ENCODE measurements at regions not wholly inside any gene's neighbourhood (a gene's known extent, or its start where the extent isn't known, plus 50 kb on each side); places are given as distances from the start of the nearest gene placed in this dataset.

GRCh38 chr9:28464481-28465216 is 891.4 kb upstream of the C9orf72 start:
- Histone ChIP-seq H3K9me3 (ENCODE audit: low read length) (no peaks in the 10 kb centered on the region), H3K79me2 (ENCODE audit: insufficient read depth, low read length) (no peaks in the 10 kb centered on the region), H3K4me2 (ENCODE audit: low read depth, low read length) (no peak overlapping the region), H3K27me3 (ENCODE audit: control insufficient read depth in 1 of 2, insufficient read depth in 2 of 2, low read length in 2 of 2) (no peaks in the 10 kb centered on the region), H3K36me3 (replicated peaks in 1 of 2; ENCODE audit: control insufficient read depth in 1 of 2, insufficient read depth in 2 of 2, low read length in 2 of 2) (no peaks in the 10 kb centered on the region), H3K27ac (ENCODE audit: extremely low read length, insufficient read depth, low read length) (no peak overlapping the region), H3K9ac (ENCODE audit: insufficient read depth, low read depth, low read length) (no peak overlapping the region), H3K4me3 (replicated peaks in 1 of 3; ENCODE audit: insufficient read depth in 1 of 3, low read depth in 2 of 3, low read length in 3 of 3) (no peak overlapping the region), H2AFZ (ENCODE audit: low read length) (no peak overlapping the region), H3K4me1 (ENCODE audit: insufficient read depth, low read length) (no peaks in the 10 kb centered on the region), H4K20me1 (ENCODE audit: insufficient read depth, low read length) (no peaks in the 10 kb centered on the region)
- POLR2A ChIA-PET, result no interaction called here
- intact Hi-C loops (cut with micrococcal nuclease; ENCODE audit: unreplicated experiment) (no loop called here), in situ Hi-C loops (cut with HindIII; ENCODE audit: extremely low pct_ligation_motif_present, low pct_unique_long_range_greater_than_20kb) (no loop called here)
- CTCF ChIA-PET (ENCODE audit: low intra/inter-chr PET ratio, low total read pairs), result no interaction called here
- DNase-seq (ENCODE audit: low spot score), result no peak
- 15% methylated on average over 8 of the region's 8 CpGs for WGBS (ENCODE audit: low lambda C conversion rate)
- ATAC-seq, result no peak
- BruUV-seq (replicated peaks), result no TSS peak
- no peak for FAIRE-seq
- TF ChIP-seq ZNF678 (CRISPR knock-in tag; IDR thresholded peaks at IDR 0.05) (no peak), CHD4 (IDR thresholded peaks at IDR 0.05; ENCODE audit: borderline replicate concordance, low read length) (no peak), PREB (CRISPR knock-in tag; IDR thresholded peaks at IDR 0.05) (no peak), CEBPZ (IDR thresholded peaks at IDR 0.05; ENCODE audit: low read length) (no peak), ZNF691 (CRISPR knock-in tag; IDR thresholded peaks at IDR 0.05; ENCODE audit: borderline replicate concordance, low read depth) (no peak), ZNF354B (CRISPR knock-in tag; IDR thresholded peaks at IDR 0.05) (no peak), ZNF879 (CRISPR knock-in tag; IDR thresholded peaks at IDR 0.05) (no peak), BCL3 (CRISPR knock-in tag; IDR thresholded peaks at IDR 0.05) (no peak), MYPOP (CRISPR knock-in tag; IDR thresholded peaks at IDR 0.05) (no peak), ZBTB3 (CRISPR knock-in tag; IDR thresholded peaks at IDR 0.05; ENCODE audit: borderline replicate concordance, low read depth) (no peak), ZNF7 (CRISPR knock-in tag; IDR thresholded peaks at IDR 0.05) (no peak), SAP130 (CRISPR knock-in tag; IDR thresholded peaks at IDR 0.05; ENCODE audit: low read depth) (no peak), ZSCAN12 (CRISPR knock-in tag; IDR thresholded peaks at IDR 0.05) (no peak), ZMYM4 (CRISPR knock-in tag; IDR thresholded peaks at IDR 0.05) (no peak), PHF8 (CRISPR knock-in tag; IDR thresholded peaks at IDR 0.05) (no peak), TRIM22 (IDR thresholded peaks at IDR 0.05) (no peak)
